ENCODE measurements at regions not wholly inside any gene's neighbourhood (a gene's known extent, or its start where the extent isn't known, plus 50 kb on each side); places are given as distances from the start of the nearest gene placed in this dataset.

DNA sequence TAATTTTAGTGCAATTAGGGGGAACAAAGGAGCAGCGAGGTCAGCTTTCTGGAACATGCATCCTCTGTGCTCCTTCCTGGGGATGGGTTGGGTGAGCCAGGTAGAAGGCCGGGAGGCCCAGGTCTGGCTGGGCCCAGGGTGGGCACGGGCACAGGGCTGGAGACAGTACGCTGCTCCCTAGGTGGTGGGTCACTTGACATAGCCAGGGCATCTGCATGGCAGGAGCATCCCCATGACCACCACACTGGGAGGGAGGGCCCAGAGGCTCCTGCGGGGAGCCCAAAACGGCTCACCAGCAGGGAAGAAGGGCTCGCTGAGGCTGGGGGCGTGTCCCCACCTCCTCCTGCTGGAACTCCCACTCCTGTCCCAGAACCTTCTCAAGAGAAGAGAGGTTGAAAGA, 216.8 kb downstream of the NXNL2 start (continued):
- TF ChIP-seq MLLT10 (CRISPR knock-in tag; IDR thresholded peaks at IDR 0.05) = no peak
- TF ChIP-seq SMARCE1 (IDR thresholded peaks at IDR 0.05; ENCODE audit: borderline replicate concordance) = no peak

DNA sequence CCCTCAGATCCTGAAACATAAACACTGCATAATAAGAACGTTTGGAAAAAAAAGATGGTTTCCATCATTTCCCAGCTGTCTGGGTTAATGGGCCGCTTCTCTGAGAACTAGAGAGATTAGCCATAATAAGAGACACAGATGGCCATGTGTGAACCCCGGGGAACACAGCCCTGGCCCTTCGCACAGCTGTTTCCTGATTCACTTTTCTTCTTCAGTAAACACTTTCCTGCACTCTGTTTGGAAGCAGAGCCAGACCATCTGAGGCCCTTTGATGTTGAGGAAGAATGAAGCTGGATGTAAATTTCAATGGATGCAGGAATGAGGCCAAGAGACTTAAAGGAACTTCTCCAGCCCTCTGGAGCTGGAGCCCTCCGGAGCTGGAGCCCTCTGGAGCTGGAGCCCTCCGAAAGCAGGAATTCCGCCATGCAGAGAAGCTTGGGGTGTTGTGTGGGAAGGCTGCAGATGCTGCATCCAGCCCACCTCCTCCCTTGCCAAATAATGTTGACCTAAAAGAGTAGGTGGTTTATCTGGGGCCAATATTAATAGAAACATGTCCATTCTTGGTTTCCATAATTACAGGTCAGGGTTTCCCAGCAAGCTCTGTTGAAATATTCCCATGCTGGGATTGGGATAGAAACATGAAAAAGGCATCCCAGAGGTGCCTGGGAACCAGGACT, 218.9 kb downstream of the NXNL2 start:
- intact Hi-C loops (cut with micrococcal nuclease; ENCODE audit: unreplicated experiment) = no loop called here
- no peaks in the 10 kb centered on the region for H4K20me1 ChIP-seq (ENCODE audit: insufficient read depth, low read length)
- no peak overlapping the region for H3K9ac ChIP-seq (ENCODE audit: insufficient read depth, low read depth, low read length)
- FAIRE-seq (no peak), ATAC-seq (no peak), DNase-seq (ENCODE audit: low spot score) (no peak)
- POLR2A ChIA-PET = no interaction called here
- H3K79me2 ChIP-seq (ENCODE audit: insufficient read depth, low read length) = no peaks in the 10 kb centered on the region
- no peak overlapping the region for H3K4me2 ChIP-seq (ENCODE audit: low read depth, low read length)
- no peak overlapping the region for H3K27ac ChIP-seq (ENCODE audit: extremely low read length, insufficient read depth, low read length)
- H2AFZ ChIP-seq (ENCODE audit: low read length) = no peak overlapping the region
- no TSS peak for BruUV-seq (replicated peaks)
- H3K36me3 ChIP-seq (replicated peaks in 1 of 2; ENCODE audit: control insufficient read depth in 1 of 2, insufficient read depth in 2 of 2, low read length in 2 of 2) = no peaks in the 10 kb centered on the region
- H3K4me3 ChIP-seq (replicated peaks in 1 of 3; ENCODE audit: insufficient read depth in 1 of 3, low read depth in 2 of 3, low read length in 3 of 3) = no peak overlapping the region
- no peak for TF ChIP-seq MLLT10 (CRISPR knock-in tag; IDR thresholded peaks at IDR 0.05)
- no peak for TF ChIP-seq ZNF10 (CRISPR knock-in tag; IDR thresholded peaks at IDR 0.05; ENCODE audit: borderline replicate concordance, low read depth)
- TF ChIP-seq ZNF619 (CRISPR knock-in tag; IDR thresholded peaks at IDR 0.05) = no peak
- no peak for TF ChIP-seq SRY (CRISPR knock-in tag; IDR thresholded peaks at IDR 0.05)
- TF ChIP-seq ZNF382 (CRISPR knock-in tag; IDR thresholded peaks at IDR 0.05; ENCODE audit: borderline replicate concordance) = no peak
- TF ChIP-seq, protein P1, sequence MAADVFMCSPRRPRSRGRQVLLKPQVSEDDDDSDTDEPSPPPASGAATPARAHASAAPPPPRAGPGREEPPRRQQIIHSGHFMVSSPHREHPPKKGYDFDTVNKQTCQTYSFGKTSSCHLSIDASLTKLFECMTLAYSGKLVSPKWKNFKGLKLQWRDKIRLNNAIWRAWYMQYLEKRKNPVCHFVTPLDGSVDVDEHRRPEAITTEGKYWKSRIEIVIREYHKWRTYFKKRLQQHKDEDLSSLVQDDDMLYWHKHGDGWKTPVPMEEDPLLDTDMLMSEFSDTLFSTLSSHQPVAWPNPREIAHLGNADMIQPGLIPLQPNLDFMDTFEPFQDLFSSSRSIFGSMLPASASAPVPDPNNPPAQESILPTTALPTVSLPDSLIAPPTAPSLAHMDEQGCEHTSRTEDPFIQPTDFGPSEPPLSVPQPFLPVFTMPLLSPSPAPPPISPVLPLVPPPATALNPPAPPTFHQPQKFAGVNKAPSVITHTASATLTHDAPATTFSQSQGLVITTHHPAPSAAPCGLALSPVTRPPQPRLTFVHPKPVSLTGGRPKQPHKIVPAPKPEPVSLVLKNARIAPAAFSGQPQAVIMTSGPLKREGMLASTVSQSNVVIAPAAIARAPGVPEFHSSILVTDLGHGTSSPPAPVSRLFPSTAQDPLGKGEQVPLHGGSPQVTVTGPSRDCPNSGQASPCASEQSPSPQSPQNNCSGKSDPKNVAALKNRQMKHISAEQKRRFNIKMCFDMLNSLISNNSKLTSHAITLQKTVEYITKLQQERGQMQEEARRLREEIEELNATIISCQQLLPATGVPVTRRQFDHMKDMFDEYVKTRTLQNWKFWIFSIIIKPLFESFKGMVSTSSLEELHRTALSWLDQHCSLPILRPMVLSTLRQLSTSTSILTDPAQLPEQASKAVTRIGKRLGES (CRISPR knock-in tag; IDR thresholded peaks at IDR 0.05; ENCODE audit: borderline replicate concordance) = no peak
- no peak for TF ChIP-seq ONECUT2 (CRISPR knock-in tag; IDR thresholded peaks at IDR 0.05)
- TF ChIP-seq, protein P2, sequence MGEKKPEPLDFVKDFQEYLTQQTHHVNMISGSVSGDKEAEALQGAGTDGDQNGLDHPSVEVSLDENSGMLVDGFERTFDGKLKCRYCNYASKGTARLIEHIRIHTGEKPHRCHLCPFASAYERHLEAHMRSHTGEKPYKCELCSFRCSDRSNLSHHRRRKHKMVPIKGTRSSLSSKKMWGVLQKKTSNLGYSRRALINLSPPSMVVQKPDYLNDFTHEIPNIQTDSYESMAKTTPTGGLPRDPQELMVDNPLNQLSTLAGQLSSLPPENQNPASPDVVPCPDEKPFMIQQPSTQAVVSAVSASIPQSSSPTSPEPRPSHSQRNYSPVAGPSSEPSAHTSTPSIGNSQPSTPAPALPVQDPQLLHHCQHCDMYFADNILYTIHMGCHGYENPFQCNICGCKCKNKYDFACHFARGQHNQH (CRISPR knock-in tag; IDR thresholded peaks at IDR 0.05) = no peak
- TF ChIP-seq RNF2 (conservative IDR thresholded peaks at IDR 0.05; ENCODE audit: low read depth) = no peak
- no peak for TF ChIP-seq EZH2 (conservative IDR thresholded peaks at IDR 0.05; ENCODE audit: low read depth, low read length)
- no peak for TF ChIP-seq ZNF501 (CRISPR knock-in tag; IDR thresholded peaks at IDR 0.05)
- TF ChIP-seq NR1H2 (CRISPR knock-in tag; IDR thresholded peaks at IDR 0.05; ENCODE audit: borderline replicate concordance, low read depth) = no peak
- no peaks in the 10 kb centered on the region for H3K9me3 ChIP-seq (ENCODE audit: low read length)
- H3K27me3 ChIP-seq (ENCODE audit: control insufficient read depth in 1 of 2, insufficient read depth in 2 of 2, low read length in 2 of 2) = peaks cover 3 to 4% of the 10 kb centered on the region in 2 experiments; a peak in 2 of 5 replicates
- no peaks in the 10 kb centered on the region for H3K4me1 ChIP-seq (ENCODE audit: insufficient read depth, low read length)
- CTCF ChIA-PET (ENCODE audit: low intra/inter-chr PET ratio, low total read pairs) = no interaction called here
- in situ Hi-C loops (cut with HindIII; ENCODE audit: extremely low pct_ligation_motif_present, low pct_unique_long_range_greater_than_20kb) = no loop called here
- WGBS (ENCODE audit: low lambda C conversion rate) = 55% methylated on average over 7 of the region's 7 CpGs
